HCT116 (cell line): ENCODE measurements at regions not wholly inside any gene's neighbourhood (a gene's known extent, or its start where the extent isn't known, plus 50 kb on each side); places are given as distances from the start of the nearest gene placed in this dataset.

Source experiments
- ATAC-seq: fragments of 200-7000 bp; cut with Tn5 transposase; 2 replicates; pipeline ENCODE4 v1.9.1; 2020; ENCODE audit warnings: mild to moderate bottlenecking, moderate library complexity
- BruUV-seq: library from RNA; stranded (reverse); fragments of 400-500 nt; replicated peaks from 2 replicates; lab custom pipeline; 2021; lab: Mats Ljungman, UMichigan
- CTCF ChIA-PET: fragments of 300-600 bp; sonication (Branson Sonifier 250); formaldehyde crosslinking; loops from one replicate; lab custom pipeline; 2021; ENCODE audit warnings: antibody characterized with exemption; lab: Charles Lee
- POLR2A ChIA-PET: fragments of 300-600, 350-600 bp; sonication (Branson Sonifier 250); formaldehyde crosslinking; loops from one replicate; lab custom pipeline; 2021; ENCODE audit warnings: antibody characterized with exemption; lab: Charles Lee
- RAD21 ChIA-PET, 2 experiments: fragments of 300-600 bp; sonication (Branson Sonifier 250); formaldehyde crosslinking; loops; one replicate each; lab custom pipeline; 2023; ENCODE audit warnings: low total read pairs in 2 of 2; ENCODE audit not compliant: uncharacterized antibody in 2 of 2, unreplicated experiment in 2 of 2, low non-redundant PET in 1 of 2; lab: Charles Lee
- DNase-seq: peaks from one replicate; pipeline ENCODE4 v3.0.0-alpha.2; 2010; ENCODE audit warnings: low read depth, low spot score
- H2AFZ ChIP-seq: fragments of 200-600 bp; shearing (Covaris generic), sonication (generic); 2 replicates; pipeline ENCODE4 v1.6.1; 2017; ENCODE audit warnings: low read depth, mixed run types, mixed read lengths, antibody characterized with exemption, low read length; ENCODE audit not compliant: poor library complexity, severe bottlenecking
- H3K27ac ChIP-seq: 2 replicates; pipeline ENCODE4 v1.5.1; 2012; ENCODE audit warnings: low read depth, low read length
- H3K27me3 ChIP-seq: fragments of 200-600 bp; sonication (generic); 2 replicates; pipeline ENCODE4 v1.6.1; 2016; ENCODE audit warnings: mixed run types, low read length, mixed read lengths; ENCODE audit not compliant: insufficient read depth
- H3K36me3 ChIP-seq, 2 experiments: fragments of 200-500 bp in 1 of 2; fragments of 200-600 bp in 1 of 2; sonication (Bioruptor generic) in 1 of 2; sonication (generic) in 1 of 2; 2 replicates each; pipeline versions ENCODE4 v1.5.1 to v1.6.1; 2014 to 2016; ENCODE audit warnings: low read length in 2 of 2, inconsistent platforms in 1 of 2, mixed read lengths in 1 of 2, mixed run types in 1 of 2; ENCODE audit not compliant: insufficient read depth in 2 of 2, control insufficient read depth in 1 of 2
- H3K4me1 ChIP-seq, 2 experiments: fragments of 200-600 bp in 1 of 2; sonication (generic) in 1 of 2; 2 replicates each; pipeline versions ENCODE4 v1.5.1 to v1.6.1; 2012 to 2017; ENCODE audit warnings: low read length in 2 of 2, inconsistent platforms in 1 of 2, mild to moderate bottlenecking in 1 of 2, mixed read lengths in 1 of 2, mixed run types in 1 of 2, moderate library complexity in 1 of 2; ENCODE audit not compliant: insufficient read depth in 2 of 2, control insufficient read depth in 1 of 2
- H3K4me2 ChIP-seq: fragments of 200-600 bp; sonication (generic); 2 replicates; pipeline ENCODE4 v1.6.1; 2017; ENCODE audit warnings: mixed run types, low read length, mixed read lengths
- H3K4me3 ChIP-seq, 2 experiments: fragments of 200-600 bp in 1 of 2; sonication (generic) in 1 of 2; replicated peaks in 1 of 2; 2 replicates each; pipeline ENCODE4 v1.5.1; 2011 to 2016; ENCODE audit warnings: low read length in 2 of 2, control low read depth in 1 of 2, low read depth in 1 of 2, mild to moderate bottlenecking in 1 of 2, mixed read lengths in 1 of 2, mixed run types in 1 of 2
- H3K79me2 ChIP-seq: fragments of 200-600 bp; sonication (generic); 2 replicates; pipeline ENCODE4 v1.6.1; 2017; ENCODE audit warnings: mild to moderate bottlenecking, mixed run types, low read length, moderate library complexity, mixed read lengths; ENCODE audit not compliant: insufficient read depth
- H3K9ac ChIP-seq: fragments of 200-600 bp; sonication (generic); 2 replicates; pipeline ENCODE4 v1.6.1; 2016; ENCODE audit warnings: low read length, mixed read lengths
- H3K9me2 ChIP-seq: fragments of 200-600 bp; sonication (generic), shearing (Covaris generic); 2 replicates; pipeline ENCODE4 v1.6.1; 2017; ENCODE audit warnings: mixed run types, mild to moderate bottlenecking, moderate library complexity; ENCODE audit not compliant: insufficient read depth
- H3K9me3 ChIP-seq, 2 experiments: fragments of 200-500 bp in 1 of 2; fragments of 200-600 bp in 1 of 2; sonication (Bioruptor generic) in 1 of 2; sonication (generic) in 1 of 2; 2 replicates each; pipeline ENCODE4 v1.6.1; 2014 to 2017; ENCODE audit warnings: low read length in 2 of 2, mixed read lengths in 2 of 2, inconsistent platforms in 1 of 2, low read depth in 1 of 2, mild to moderate bottlenecking in 1 of 2, mixed run types in 1 of 2, moderate library complexity in 1 of 2; ENCODE audit not compliant: control insufficient read depth in 1 of 2, insufficient read depth in 1 of 2
- H4K20me1 ChIP-seq: fragments of 200-600 bp; sonication (generic), shearing (Covaris generic); 2 replicates; pipeline ENCODE4 v1.6.1; 2017; ENCODE audit warnings: mixed run types, mild to moderate bottlenecking, moderate library complexity; ENCODE audit not compliant: insufficient read depth
- CEBPB ChIP-seq: IDR thresholded peaks from 2 replicates; pipeline ENCODE4 v1.6.1; 2012; ENCODE audit warnings: low read depth
- CTCF ChIP-seq, 3 experiments: fragments of 200-600 bp in 1 of 3; sonication (generic) in 1 of 3; IDR thresholded peaks in 2 of 3; conservative IDR thresholded peaks in 1 of 3; 2 replicates each; pipeline ENCODE4 v1.5.1; 2012 to 2017; ENCODE audit warnings: low read depth in 2 of 3, low read length in 2 of 3, antibody characterized with exemption in 1 of 3, borderline replicate concordance in 1 of 3, control low read depth in 1 of 3, mild to moderate bottlenecking in 1 of 3, mixed read lengths in 1 of 3, mixed run types in 1 of 3, moderate library complexity in 1 of 3; ENCODE audit not compliant: insufficient read depth in 1 of 3
- EGR1 ChIP-seq: IDR thresholded peaks from 2 replicates; pipeline ENCODE4 v1.6.1; 2012; ENCODE audit warnings: low read depth
- ELF1 ChIP-seq: IDR thresholded peaks from 2 replicates; pipeline ENCODE4 v1.6.1; 2012; ENCODE audit warnings: low read depth, borderline replicate concordance
- EZH2 ChIP-seq: fragments of 200-600 bp; sonication (generic); IDR thresholded peaks from 2 replicates; pipeline ENCODE4 v1.6.1; 2017; ENCODE audit warnings: antibody characterized with exemption, mixed run types
- EZH2phosphoT487 ChIP-seq: fragments of 200-600 bp; IDR thresholded peaks from 2 replicates; pipeline ENCODE4 v1.6.1; 2018; ENCODE audit warnings: antibody characterized with exemption, borderline replicate concordance
- FOSL1 ChIP-seq: IDR thresholded peaks from 2 replicates; pipeline ENCODE4 v1.6.1; 2012; ENCODE audit warnings: low read depth
- JUND ChIP-seq: IDR thresholded peaks from 2 replicates; pipeline ENCODE4 v1.6.1; 2012
- POLR2A ChIP-seq: IDR thresholded peaks from 2 replicates; pipeline ENCODE4 v1.7.0; 2011; ENCODE audit warnings: borderline replicate concordance; ENCODE audit not compliant: insufficient read depth, insufficient read length; ENCODE audit errors: extremely low read depth
- POLR2AphosphoS5 ChIP-seq: IDR thresholded peaks from 2 replicates; pipeline ENCODE4 v1.6.1; 2011; ENCODE audit warnings: mild to moderate bottlenecking, low read depth, low read length, moderate library complexity
- SP1 ChIP-seq: IDR thresholded peaks from 2 replicates; pipeline ENCODE4 v1.6.1; 2012; ENCODE audit warnings: low read depth
- TCF7L2 ChIP-seq: IDR thresholded peaks from 2 replicates; pipeline ENCODE4 v1.7.0; 2011; ENCODE audit warnings: borderline replicate concordance, inconsistent platforms; ENCODE audit not compliant: insufficient read depth, insufficient read length; ENCODE audit errors: extremely low read depth
- ZBTB33 ChIP-seq: IDR thresholded peaks from 2 replicates; pipeline ENCODE4 v1.6.1; 2011; ENCODE audit warnings: mild to moderate bottlenecking, low read length, moderate library complexity; ENCODE audit not compliant: insufficient replicate concordance; ENCODE audit errors: extremely low read depth
- ZFX ChIP-seq: fragments of 450-650 bp; IDR thresholded peaks from 2 replicates; pipeline ENCODE4 v1.6.1; 2017
- ZNF274 ChIP-seq: fragments of 200-500 bp; sonication (Bioruptor generic); IDR thresholded peaks from 2 replicates; pipeline ENCODE4 v1.6.1; 2014; ENCODE audit warnings: mild to moderate bottlenecking, low read depth, low read length, inconsistent platforms
- intact Hi-C: fragments of 100-400 bp; cut with micrococcal nuclease; formaldehyde crosslinking; loops from 2 replicates; pipeline ENCODE4 v1.10.0; 2022

DNA sequence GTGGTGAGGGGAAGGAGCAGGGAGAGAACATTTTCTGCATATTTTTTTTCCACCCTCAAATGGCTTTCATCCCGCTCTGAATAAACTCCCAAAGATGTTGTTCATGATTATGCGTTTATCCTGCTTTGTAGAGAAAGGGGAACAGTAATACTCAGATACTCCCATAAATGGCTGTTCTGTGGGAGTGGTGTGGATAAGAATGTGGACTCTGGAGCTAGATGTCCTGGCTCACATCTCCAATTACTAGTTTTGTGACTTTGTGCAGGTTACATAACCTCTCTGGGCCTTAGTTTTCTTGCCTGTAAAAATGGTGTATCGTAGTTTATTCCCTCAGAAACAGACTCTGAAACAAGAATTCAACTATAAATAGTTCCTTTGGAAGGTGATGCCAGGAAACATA is 395.4 kb upstream of the SUCLG2 start:
- BruUV-seq, result no TSS peak
- CTCF ChIA-PET, result no interaction called here
- ATAC-seq, result no peak
- DNase-seq, result no peak
- no peaks in the 10 kb centered on the region for H4K20me1 ChIP-seq
- H3K4me3 ChIP-seq, result no peak overlapping the region
- H3K27ac ChIP-seq, result no peak overlapping the region
- H3K4me2 ChIP-seq, result no peak overlapping the region
- no peaks in the 10 kb centered on the region for H3K36me3 ChIP-seq
- RAD21 ChIA-PET, result no interaction called here
- no peaks in the 10 kb centered on the region for H3K9me2 ChIP-seq
- TF ChIP-seq EGR1 (no peak), EZH2phosphoT487 (no peak), ZFX (no peak), ZBTB33 (no peak), FOSL1 (no peak), SP1 (no peak), JUND (no peak), ELF1 (no peak), POLR2A (no peak)
- intact Hi-C loops, result no loop called here
- H3K4me1 ChIP-seq, result no peaks in the 10 kb centered on the region
- POLR2A ChIA-PET, result no interaction called here
- H3K79me2 ChIP-seq, result no peaks in the 10 kb centered on the region
- no peak overlapping the region for H3K9ac ChIP-seq
- H2AFZ ChIP-seq, result no peak overlapping the region
- H3K27me3 ChIP-seq, result no peaks in the 10 kb centered on the region
- peaks cover 0 to 4% of the 10 kb centered on the region in 2 experiments; a peak in 2 of 4 replicates for H3K9me3 ChIP-seq

- H3K9me3 ChIP-seq, result peaks cover 0 to 4% of the 10 kb centered on the region in 2 experiments; a peak in 1 of 4 replicates
- no peaks in the 10 kb centered on the region for H3K79me2 ChIP-seq
- H3K9me2 ChIP-seq, result no peaks in the 10 kb centered on the region
- no peak for DNase-seq
- H3K27ac ChIP-seq, result no peak overlapping the region
- no peak overlapping the region for H3K4me3 ChIP-seq
- no peak for ATAC-seq
- no peak overlapping the region for H3K4me2 ChIP-seq
- H3K36me3 ChIP-seq, result no peaks in the 10 kb centered on the region
- no peaks in the 10 kb centered on the region for H3K4me1 ChIP-seq
- intact Hi-C loops, result no loop called here
- RAD21 ChIA-PET, result no interaction called here
- no peaks in the 10 kb centered on the region for H4K20me1 ChIP-seq
- POLR2A ChIA-PET, result no interaction called here
- H3K9ac ChIP-seq, result no peak overlapping the region
- no peak overlapping the region for H2AFZ ChIP-seq
- no peaks in the 10 kb centered on the region for H3K27me3 ChIP-seq
- BruUV-seq, result no TSS peak
- CTCF ChIA-PET, result no interaction called here
- TF ChIP-seq EZH2phosphoT487, result no peak
- TF ChIP-seq JUND, result no peak
- no peak for TF ChIP-seq POLR2AphosphoS5
- TF ChIP-seq CTCF (IDR thresholded peaks at IDR 0.05 in 2 of 3, conservative IDR thresholded peaks at IDR 0.05 in 1 of 3; ENCODE audit: borderline replicate concordance in 1 of 3, insufficient read depth in 1 of 3, low read depth in 2 of 3, low read length in 2 of 3), result no peak
- no peak for TF ChIP-seq ZBTB33
- TF ChIP-seq SP1, result no peak
- TF ChIP-seq ZNF274, result no peak
- TF ChIP-seq EZH2, result no peak
- TF ChIP-seq TCF7L2, result no peak
- no peak for TF ChIP-seq CEBPB
- no peak for TF ChIP-seq ELF1
These were observed 391.6 kb upstream of the SUCLG2 start for GRCh38 chr3:68045976-68046375.
